RPMI7951 (cell line): ENCODE measurements at regions not wholly inside any gene's neighbourhood (a gene's known extent, or its start where the extent isn't known, plus 50 kb on each side); places are given as distances from the start of the nearest gene placed in this dataset.

Experiments
- DNase-seq: peaks from one replicate; pipeline ENCODE4 v3.0.0-alpha.2; 2012; ENCODE audit warnings: low read depth

GRCh38 chr17:77725846-77726245 lies 232.7 kb upstream of the TNRC6C start:
- no peak for DNase-seq

DNA sequence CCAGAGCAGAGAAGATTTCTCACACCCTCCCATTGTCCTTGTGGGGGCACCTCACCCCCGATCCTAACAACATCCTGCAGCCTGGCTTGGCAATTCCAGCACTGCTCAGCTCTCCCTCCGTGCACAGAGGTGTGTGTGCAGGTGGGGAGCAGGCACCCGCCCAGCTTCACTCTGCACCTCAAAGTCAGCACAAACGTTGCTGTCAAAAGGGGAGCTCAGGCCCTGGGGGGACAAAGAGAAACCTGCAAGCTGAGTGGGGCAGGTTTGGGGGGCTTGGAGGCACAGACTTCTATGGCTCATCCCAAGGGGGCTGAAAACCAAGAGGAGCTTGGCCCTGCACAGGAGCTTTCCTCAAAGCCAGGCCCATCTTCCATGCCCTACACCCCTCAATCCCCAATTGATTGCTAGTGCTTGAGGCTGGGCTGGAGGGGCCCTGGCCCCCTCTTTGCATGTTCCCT lies 231.9 kb upstream of the TNRC6C start:
- no peak for DNase-seq

- no peak for DNase-seq
These were observed 231.4 kb upstream of the TNRC6C start for GRCh38 chr17:77727037-77727615.

- DNase-seq, result no peak
These were observed 230.1 kb upstream of the TNRC6C start for GRCh38 chr17:77728474-77728795.

GRCh38 chr17:77728871-77729270 lies 229.6 kb upstream of the TNRC6C start:
- DNase-seq, result no peak

- DNase-seq, result no peak
These were observed 228.9 kb upstream of the TNRC6C start for GRCh38 chr17:77729587-77729986.

DNA sequence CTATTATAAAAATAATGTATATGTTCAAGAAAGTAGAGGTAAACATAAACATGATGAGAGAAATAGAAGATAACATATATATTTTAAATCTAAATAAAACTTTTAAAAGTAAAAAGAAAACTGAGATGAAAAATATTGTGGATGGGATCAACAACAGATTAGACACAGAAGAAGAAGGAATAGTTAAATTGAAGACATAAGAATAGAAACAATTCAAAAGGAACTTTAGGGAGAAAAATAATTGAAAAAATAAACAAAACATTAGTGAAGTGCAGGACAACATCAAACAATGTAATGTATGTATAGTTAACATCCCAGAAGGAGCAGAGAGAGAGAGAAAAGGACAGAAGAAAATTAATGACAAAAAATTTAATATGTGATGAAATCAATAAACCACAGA lies 228.1 kb upstream of the TNRC6C start:
- no peak for DNase-seq

DNA sequence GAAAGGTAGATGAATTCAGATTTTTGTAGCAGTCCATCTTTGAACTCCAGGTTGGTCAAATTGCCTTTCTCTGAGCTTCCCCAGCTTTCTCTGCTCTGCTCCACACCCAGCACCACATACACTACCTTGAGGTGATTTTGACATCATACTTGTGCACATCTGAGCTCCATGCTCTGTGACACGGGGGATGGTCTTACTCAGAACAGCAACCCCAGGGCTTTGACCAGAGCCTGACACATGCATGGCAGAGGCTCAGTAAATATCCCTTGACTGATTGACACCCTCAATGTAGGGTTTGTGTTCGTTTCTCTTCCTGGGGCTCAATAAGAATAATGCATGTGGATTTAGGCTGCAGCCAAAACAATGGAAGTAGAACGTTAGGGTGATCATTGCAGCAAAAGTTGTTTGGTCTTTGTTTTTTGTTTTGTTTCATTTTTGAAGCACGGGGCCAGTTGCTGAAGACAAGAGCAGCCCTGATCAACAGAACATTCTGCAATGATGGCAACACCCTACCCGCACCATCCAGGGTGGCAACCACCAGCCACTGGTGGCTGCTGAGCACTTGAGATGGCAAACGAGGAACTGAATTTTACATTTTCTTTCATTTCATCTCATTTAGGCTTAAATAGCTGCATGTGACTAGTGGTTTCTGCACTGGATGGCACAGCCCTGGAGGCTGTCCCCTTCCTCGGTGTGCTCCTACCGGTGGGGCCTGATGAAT lies 224.8 kb upstream of the TNRC6C start:
- DNase-seq, result no peak

DNA sequence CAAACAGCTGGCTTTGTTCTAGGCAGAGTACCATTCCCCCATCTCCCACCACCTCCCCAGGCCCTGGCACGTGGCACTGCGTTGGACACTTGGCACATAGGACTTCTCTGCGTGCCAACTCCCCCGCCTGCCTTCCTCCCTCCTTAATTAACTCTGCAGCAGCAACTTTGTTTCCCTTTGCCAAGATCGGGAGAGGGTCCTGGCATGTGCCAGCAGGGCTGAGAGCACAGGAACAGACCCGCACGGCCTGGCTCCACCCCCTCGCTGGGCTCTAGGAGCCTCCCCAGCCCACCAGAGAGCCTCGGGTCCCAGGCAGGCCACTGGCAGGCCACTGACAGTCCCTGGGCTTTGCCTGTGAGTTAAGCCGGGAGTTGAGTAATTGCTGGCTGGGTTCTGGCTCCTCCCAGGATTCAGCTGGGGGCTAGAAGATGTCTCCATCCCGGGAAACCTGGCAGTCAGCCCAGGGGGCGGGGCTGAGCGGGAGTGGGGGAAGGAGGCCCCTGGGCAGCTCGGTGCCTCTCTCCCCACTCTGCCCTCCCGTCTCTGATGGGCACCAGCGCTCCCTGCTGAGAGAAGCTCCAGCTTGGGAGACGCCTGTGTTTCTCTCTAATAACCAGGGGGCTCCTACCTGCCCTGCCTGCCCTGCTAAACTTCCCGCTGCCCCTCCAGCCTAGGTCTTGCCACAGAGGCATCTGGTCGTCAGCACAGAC lies 224.0 kb upstream of the TNRC6C start:
- DNase-seq, result peak; percentile 30

- DNase-seq, result no peak
These were observed 223.4 kb upstream of the TNRC6C start for GRCh38 chr17:77735081-77735565.

GRCh38 chr17:77735566-77736198 lies 222.8 kb upstream of the TNRC6C start:
- no peak for DNase-seq

DNA sequence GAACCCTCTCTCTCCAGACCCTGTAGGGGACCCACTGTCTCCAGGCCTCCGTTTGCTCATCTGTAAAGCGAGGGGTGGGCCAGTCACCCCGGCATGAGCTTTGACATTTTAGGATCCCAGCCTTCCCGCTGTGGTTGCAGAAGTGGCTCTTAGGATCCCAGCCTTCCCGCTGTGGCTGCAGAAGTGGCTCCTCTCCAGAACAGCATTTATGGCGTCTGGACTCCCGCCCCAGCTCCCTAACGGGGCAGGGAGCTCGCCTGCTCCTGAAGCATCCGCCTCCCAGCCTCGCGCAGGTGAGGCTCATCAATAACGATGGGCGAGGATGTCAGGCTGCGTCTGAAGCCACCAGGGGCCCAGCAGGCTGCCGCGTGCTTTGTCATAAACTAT lies 222.3 kb upstream of the TNRC6C start:
- no peak for DNase-seq

GRCh38 chr17:77736721-77737120 lies 221.8 kb upstream of the TNRC6C start:
- no peak for DNase-seq

DNA sequence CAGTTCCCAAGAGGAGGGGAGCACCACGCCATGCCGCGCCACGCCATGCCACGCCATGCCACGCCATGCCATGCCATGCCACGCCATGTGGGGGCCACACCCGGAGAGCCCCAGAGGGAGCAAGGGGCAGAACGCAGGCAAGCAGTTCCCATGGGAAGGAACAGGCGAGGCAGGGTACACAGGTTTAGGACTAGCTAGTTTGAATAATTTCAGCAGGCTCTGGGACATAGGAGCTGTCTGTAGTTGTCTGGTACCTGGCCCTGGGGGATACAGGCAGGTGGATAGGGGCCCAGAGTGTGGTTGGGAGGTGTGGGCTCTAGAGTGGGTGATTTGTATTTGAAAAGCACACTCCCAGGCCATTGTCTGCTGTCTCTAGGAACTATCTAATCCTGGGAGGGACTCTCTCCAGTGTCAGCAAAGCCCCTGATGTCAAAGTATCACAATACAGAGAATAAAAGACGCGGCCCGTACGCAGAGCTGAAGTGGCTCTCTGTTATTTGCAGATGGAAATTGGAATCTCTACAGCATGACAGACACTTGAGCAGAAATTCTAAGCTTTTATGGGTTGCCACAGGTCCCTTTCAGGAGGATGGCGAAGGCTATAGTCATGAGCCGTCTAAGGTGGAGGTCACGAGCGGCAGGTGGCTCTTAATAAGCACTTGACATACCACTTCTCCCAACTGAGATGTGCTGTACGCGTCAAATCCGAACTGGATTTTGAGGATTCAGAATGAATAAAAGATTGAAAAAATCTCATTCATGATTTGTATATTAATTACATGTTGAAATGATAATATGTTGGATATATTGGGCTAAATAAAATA lies 220.8 kb upstream of the TNRC6C start:
- DNase-seq, result no peak

GRCh38 chr17:77738751-77739531 lies 219.6 kb upstream of the TNRC6C start:
- DNase-seq, result no peak

GRCh38 chr17:77740481-77740880 lies 218.0 kb upstream of the TNRC6C start:
- no peak for DNase-seq

GRCh38 chr17:77741109-77741508 lies 217.4 kb upstream of the TNRC6C start:
- DNase-seq, result no peak

DNA sequence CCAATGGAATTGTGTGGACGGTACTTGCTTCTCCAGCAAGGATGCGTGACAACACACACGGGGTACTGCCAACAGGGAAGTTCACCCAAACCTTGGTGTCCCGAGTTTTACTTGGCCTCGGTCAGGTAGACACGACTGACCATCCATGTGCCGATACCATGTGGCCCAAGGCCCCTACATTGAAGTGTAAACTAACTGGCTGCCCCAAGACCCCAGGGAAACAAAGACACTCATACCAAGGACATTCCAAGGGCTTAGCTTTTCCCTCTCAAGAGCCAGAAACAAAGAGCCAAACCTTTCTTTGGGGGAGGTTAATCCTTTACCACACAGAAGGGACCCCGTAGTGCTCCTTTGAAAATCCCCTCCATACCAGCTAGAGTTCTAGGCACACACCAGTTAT lies 215.9 kb upstream of the TNRC6C start:
- no peak for DNase-seq

DNA sequence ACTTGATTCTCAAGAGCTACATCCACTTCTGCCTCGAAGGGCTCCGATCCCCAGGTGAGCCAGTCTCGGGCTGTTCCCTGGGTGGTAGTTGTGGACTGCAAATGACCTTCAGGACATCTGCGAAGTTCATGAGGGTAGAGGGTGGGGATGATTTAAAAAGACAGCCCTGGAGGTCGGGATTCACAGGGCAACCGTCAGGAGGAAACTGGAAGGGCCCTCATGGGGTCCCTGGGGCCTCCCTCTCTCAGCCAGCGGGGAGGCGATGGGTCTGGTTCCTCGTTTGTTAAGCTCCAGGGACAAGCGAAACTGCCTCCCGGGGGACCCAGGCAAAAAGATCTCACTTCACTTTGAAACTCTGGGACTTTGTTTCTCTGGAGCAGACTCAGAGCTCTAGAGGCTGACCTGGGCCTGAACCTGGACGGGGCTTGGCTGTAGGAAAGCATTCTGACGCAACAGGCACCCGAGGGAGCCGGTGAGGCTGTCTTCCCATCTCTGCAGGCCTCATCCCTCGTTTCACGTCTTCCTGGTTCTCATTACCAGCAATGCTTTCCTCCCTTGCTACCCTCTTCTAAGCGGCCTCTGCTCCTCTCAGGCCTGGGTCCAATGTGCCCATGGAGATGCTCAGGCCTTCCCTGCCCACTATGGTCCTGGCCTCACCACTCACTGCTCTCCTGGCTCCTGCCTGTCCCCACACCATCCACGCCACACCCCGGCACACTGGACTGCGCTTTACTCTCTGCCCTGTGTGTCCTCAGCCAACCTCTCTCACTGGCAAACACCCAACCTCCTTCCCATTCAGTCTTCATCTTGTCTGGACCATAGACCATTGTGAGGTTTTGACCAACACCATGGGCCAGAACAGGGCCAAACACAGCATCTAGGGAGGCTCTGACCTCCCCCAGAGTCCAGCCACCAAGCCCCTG lies 214.2 kb upstream of the TNRC6C start:
- DNase-seq, result no peak

DNA sequence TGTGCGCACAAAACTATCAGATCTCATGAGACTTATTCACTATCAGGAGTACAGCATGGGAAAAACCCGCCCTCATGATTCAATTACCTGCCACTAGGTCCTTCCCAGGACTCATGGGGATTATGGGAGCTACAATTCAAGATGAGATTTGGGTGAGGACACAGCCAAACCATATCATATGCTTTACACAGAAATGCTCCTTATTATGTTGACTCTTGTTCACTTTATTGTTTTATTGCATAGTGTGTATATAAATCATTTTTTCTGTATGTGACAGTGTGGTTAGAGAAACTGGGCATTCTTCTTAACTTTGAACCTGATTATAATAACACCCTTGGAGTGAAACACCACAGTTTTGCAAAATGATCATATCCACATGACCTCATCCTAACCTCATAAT lies 212.8 kb upstream of the TNRC6C start:
- DNase-seq, result no peak
